ENCODE measurements at regions not wholly inside any gene's neighbourhood (a gene's known extent, or its start where the extent isn't known, plus 50 kb on each side); places are given as distances from the start of the nearest gene placed in this dataset.
A peak's percentile ranks its signal among the peaks of the same experiment; 100 is the strongest.

DNA sequence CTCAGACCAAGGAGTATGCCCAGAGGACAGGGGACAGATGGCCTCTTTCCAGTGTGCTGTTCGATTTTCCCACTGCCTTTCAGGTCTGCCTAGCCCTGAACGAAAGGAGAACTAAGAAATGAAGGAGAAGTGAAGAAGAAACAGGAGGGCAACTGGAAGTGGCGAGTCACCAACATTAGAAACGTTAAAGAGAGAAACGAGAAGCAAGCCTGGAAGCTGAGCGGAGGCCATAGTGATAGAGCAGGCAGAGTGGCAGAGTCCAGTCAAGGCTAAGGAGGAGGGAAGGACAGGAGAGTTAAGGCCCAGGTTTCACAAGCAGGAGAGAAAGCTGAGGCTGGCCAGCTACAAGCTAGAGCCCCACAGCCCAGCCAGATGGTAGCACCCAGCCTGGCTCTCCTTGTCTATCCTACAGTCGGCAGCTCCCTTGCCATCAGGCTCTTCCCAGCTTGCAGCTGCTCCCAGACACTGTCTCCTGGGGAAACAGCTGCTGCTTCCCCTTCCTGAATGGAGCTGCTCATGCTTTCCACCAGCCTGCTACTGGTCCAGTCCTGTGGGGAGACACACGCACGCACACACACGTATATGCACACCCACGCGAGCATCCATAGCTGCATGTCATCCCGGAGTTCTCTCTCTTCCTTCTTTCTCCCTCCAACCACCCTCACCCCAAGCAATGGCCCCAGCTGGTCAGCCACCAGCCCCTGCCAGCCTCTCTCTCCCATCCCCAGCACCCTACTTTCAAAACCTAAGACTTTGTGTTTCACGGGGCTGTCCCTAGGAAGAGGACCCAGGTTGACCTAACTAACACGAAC lies 139.7 kb upstream of the CCND2 start:
- DNase-seq, result no peak

DNA sequence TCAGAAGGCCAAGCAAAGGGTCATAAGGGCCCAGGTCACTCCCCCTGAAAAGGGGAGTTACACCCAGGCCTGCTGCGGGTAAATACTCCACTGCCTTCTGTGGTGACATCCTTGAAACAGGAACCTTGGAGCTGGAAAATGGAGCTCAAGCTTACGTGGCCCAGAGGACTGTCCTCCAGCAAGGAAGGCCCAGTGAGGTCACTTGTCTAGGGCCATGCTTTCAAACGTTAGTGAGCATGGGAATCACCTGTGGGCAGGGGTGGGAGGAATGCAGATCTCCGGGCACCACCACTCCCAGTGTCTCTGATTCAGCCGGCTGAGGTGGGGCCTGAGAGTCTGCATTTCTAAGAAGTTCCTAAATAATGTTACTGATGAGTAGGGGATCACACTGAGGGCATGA lies 140.5 kb upstream of the CCND2 start:
- no peak for DNase-seq

GRCh38 chr12:4121506-4122020 lies 152.0 kb upstream of the CCND2 start:
- no peak for DNase-seq

GRCh38 chr12:4120316-4120917 lies 153.1 kb upstream of the CCND2 start:
- no peak for DNase-seq

DNA sequence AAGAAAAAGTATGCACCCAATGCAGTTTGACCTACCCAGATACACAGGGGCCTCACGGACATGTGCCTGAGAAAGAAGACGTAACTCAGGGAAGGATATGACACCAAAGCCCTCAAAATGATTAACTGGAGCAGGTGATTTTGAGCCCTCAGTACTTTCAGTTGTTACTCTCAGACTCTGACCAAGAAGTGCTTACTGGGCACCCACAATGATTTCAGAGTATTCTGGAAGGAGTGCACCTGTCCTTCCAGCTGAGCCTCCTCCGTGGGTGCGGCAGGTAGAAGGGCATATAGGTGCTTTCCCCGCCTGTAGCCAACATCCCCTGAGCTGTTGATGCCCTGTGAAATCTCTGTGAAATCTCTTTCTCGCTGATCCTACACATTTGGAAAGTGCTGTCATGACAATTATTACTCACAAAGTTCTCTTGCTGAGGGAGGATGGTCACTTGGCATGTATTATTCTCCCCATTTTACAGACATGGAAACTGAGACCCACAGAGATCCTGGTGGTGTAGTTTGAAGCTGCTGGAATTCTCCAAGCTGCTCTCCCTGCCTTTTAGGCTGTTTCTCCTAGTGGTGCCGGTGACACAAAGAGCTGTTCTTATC lies 154.3 kb upstream of the CCND2 start:
- DNase-seq, result peak; percentile 68

DNA sequence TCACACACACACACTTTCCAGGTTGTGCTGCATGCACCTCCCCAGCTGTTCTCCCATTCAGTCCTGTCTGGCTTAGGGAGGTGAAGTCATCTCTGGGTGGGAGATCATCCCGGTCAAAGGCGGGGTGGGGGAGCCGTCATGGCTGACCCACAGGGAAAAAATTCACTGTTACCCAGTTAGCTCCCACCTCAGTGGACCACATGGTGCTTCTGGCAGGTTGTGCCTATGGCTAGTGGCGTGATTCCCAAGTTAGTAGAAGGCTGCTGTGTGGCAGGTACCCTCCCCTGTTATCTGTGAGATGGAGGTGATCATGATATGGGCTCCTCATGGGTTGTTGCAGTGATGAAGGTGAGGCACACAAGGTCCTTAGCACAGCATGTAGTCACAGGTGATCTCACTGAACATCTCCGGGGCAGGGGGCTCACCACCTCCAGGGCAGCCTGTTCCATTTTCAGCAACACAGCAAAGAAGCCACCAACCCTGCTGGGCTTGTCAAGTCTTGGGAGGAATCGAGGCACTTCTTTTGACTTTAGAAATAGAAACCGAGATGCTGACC lies 154.9 kb upstream of the CCND2 start:
- no peak for DNase-seq

GRCh38 chr12:4118017-4118510 lies 155.5 kb upstream of the CCND2 start:
- no peak for DNase-seq

DNA sequence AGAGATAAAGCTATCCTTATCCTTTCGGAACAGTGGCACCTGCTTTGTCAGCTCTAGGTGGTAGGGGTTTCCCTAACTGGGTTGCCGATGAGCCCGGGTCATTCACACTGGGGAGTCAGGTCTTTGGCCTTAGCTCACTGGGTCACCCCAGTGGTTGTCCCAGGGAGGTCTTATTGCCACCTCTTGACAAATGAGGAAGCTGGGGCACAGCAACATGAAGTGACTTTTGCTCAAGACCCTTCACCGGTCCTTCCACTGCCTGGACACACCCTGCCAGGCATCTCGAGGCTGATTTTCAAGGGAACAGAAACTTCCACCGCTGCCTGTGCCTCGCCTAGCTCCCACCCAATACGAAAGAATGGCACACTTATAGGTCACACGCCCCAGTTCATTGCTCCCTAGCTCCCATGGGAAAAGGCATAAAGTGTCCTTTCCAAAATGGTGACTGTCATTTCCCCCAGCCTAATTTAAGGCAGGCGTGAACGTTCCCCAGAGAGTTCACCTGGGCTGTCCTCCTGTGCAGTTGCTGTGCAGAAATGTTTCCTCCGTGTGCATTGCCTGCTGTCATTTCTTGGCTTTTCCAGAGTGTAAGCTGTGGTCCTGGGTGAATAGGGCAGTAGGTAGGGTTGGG lies 156.1 kb upstream of the CCND2 start:
- no peak for DNase-seq

DNA sequence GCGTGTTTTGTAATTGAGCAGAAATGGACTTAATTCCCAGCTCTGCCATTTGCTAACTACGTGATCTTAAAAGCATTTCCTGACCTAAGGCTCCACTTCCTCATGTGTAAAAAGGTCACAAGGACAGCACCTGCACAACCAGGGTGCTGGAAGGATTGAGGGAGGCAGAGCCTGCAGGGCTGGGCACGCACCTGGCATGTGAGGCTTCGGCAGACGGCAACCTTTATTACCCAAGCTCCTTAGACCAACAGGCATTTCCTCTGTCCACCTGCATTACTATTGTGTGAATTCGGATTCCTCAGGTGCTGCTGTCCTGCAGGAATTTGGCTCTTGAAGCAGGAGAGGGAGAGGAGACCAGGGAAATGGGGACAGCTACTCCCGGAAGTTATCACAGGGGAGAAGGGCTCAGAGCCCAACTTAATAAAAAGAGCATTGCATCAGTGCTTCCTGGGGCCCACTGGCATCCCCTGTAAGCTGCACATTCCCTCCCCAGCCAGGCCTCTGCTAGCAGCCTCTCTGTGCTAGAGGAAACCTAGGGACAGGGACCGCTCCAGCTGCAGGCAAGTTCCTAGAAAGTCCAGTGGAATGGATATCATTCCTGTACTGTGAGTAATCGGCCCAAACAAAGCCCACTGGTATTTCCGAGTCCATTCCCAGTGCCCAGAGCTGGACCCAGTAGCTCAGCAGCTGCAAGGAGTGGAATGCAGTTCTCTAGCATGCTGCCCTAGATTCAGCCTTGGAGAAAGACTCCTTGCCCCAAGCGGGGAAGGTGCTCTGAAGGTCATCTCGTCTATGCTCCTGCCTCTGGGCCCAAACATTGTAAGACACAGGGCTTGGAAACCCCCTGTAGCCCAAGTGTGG lies 157.1 kb upstream of the CCND2 start:
- no peak for DNase-seq

- DNase-seq, result no peak
Observed at GRCh38 chr12:4115570-4115969, 158.0 kb upstream of the CCND2 start.

DNA sequence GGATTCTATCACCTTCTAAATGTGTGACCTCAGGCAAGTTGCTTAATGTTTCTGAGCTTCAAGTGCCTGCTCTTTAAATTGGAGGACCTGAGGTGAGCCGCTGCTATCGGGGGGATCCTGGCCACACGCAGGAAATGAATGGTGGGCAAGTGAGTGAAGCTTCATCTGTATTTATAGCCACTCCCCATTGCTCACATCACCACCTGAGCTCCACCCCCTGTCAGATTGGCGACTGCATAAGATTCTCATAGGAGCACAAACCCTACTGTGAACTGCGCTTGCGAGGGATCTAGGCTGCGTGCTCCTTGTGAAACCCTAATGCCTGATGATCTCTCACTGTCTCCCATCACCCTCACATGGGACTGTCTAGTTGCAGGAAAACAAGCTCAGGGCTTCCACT lies 158.6 kb upstream of the CCND2 start:
- DNase-seq, result peak; percentile 46

DNA sequence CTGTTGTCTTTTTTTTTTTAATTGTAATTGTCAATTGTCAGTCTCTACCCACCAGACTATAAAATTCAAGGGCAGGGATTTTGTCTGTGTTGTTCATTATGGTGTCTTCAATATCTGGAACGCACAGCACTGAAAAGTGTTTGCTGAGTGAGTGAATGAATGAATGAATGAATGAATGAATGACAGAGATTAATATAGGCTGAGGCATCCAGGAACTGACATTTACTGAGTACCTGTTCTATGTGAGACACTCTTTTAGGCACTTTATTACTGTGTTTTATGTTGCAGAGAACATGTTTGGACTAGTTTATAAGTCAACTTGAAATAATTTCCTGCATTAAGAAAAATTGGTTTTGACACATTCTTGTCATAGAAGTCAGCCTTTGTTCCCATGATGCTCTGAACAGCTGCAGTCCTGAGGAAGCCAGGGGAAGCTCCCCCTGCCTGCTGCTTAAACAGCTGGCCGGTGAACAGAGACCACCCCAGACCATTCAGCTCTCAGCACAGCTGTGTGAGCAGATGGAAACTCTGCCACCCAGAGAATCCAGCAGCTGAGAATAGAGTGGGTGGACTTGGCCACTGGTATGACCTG lies 160.7 kb upstream of the CCND2 start:
- no peak for DNase-seq

- DNase-seq, result peak; percentile 19
Observed at GRCh38 chr12:4112290-4112689, 161.3 kb upstream of the CCND2 start.

DNA sequence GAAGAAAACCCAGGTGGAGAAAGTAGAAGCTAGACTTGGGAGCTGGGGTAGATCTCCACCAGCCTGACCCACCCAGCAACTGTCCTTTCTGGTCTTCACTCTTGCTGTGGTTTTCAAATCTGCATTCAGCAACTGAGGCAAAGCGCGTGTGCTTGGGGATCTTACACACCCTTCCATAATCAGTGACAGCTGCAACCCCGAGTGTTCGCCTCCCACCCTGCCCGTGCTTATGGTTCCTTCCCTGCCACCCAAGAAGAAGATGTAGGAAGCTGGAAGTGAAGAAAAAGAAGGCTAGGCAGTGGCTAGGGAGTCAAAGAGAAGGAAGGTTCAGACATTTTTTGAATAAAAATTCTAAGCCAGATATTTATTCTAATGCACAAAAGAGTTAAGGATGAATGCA lies 162.6 kb upstream of the CCND2 start:
- no peak for DNase-seq

- DNase-seq, result no peak
Observed at GRCh38 chr12:4109826-4110225, 163.7 kb upstream of the CCND2 start.

DNA sequence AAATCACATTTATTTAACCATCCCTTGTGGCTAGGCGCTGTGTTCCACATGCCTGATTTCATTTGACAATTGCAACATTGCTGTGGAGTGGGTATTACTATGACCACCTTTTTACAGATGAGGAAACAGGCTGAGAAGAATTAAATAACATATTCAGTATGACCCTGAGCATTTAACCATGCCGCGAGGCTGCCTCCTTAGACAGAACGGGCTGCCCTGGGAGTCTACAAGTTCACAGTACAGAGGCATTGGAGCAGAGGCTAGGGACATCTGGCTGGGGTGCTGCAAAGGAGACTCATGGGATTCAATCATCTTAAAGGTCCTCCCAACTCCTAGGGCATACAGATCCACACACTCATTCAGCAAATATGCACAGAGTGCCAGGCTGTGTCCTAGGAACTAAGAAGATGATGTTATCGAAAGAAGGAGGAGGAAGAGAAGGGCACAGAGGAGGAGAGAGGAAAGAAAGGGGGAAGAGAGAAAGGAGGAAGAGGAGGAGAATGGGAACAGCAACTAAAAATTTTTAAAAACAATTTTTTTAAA lies 164.7 kb upstream of the CCND2 start:
- no peak for DNase-seq

DNA sequence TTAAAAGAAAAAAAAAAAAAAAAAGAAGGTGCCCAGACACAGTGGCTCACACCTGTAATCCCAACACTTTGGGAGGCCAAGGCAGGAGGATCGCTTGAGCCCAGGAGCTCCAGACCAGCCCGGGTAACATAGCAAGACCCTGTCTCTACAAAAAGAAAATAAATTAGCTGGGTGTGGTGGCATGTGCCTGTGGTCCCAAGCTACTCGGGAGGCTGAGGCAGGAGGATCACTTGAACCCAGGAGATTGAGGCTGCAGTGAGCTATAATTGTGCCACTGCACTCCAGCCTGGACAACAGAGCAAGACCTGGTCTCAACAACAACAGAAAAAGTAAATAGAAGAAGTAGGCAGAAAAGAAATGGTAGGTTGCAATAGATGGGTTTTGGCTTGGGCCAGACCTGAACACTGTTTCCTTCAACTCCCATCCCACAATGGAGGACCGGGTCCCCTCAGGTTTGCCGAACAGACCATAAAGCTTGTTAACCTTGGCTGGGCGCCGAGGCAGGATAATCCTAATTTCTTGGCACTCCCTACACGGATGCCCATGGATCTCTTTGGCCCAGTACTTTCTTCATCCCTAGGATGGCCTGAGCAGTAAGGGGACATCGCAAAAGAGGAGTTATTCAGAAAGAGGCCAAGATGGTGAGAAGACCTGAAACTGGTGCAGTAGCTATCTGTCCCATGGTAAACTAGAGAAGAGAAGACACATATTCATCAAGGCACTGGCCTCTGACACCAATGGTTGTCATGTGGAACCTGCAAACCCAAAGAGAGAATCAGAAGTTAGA lies 165.5 kb upstream of the CCND2 start:
- DNase-seq, result no peak

GRCh38 chr12:4107436-4107878 lies 166.1 kb upstream of the CCND2 start:
- DNase-seq, result peak; percentile 73

DNA sequence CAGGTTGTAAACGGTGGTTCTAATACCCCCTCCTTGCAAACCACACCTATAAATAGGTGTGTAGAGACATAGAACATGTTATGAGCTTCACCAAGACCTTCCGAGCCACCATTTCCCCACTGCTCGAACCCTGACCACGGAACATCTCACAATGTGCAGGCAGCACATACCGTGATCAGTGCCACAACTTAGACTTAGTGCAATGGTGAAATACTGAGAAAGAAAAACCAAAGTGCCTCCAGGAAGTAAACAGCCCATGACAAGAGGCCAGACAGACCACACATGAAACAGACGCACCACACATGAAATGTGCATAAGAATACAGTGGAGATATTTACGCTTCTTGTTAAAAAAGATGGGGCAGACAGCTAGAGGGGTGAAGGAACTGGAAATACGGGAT lies 166.9 kb upstream of the CCND2 start:
- no peak for DNase-seq

- DNase-seq, result no peak
Observed at GRCh38 chr12:4104722-4105244, 168.8 kb upstream of the CCND2 start.
